ENCODE measurements at regions not wholly inside any gene's neighbourhood (a gene's known extent, or its start where the extent isn't known, plus 50 kb on each side); places are given as distances from the start of the nearest gene placed in this dataset.

DNA sequence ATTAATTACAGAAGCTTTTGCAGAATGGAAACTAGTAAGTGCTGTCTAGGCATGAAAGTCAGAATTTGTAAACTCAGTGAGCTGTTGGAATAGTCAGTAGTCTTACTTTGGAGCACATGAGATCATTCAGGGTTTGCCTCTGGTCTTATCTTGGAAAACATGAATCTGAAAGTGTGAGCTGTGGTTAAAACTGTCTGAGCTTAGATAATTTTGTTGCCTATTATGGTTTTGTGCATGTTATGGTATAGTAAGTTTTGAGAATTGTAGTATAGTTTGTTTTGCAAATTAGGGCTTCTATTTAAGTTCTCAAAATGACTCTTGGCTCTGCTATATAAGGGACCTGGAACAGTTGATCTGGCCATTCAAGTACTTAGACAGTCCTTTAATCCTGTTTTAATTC lies 53.7 kb upstream of the TRPC4 start:
- TF ChIP-seq CTCF (conservative IDR thresholded peaks at IDR 0.05; ENCODE audit: low read depth), result no peak
- no peak overlapping the region for H3K27ac ChIP-seq
- CTCF ChIA-PET, result no interaction called here
- POLR2A ChIA-PET (ENCODE audit: low non-redundant PET), result no interaction called here
- DNase-seq (ENCODE audit: low spot score), result no peak

DNA sequence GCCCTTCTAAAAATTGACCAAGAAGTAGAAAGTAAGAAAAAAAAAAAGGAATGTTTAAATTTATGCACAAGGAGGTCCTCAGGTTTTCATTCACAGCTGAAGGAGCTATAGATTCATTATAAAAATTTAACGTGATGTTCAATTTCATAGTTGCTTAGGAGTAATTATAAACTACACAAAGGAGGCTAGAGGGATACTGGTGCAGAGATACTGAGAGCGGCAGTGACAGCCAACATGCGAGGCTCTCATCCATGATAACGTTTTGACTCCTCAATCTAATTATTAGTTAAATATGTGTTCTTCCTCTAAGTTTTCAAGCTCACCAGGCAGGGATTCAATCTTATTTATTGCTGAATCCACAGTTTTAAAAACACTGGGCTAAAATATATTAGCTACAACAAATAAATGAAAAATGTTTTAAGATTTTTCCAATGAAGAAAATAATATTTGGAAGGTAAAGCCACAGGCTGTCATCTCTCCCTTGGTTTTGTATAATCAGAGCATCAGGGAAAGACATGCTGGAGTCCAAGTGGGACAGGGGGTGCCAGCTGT lies 49.8 kb upstream of the TRPC4 start:
- TF ChIP-seq CTCF (conservative IDR thresholded peaks at IDR 0.05; ENCODE audit: low read depth), result no peak
- CTCF ChIA-PET, result interaction anchor here (0.7 kb wide), 2 partner anchors 385 to 1234 kb away, joined by 4 to 5 read pairs; no protein-coding TSS in a partner anchor
- DNase-seq (ENCODE audit: low spot score), result no peak
- POLR2A ChIA-PET (ENCODE audit: low non-redundant PET), result no interaction called here
- H3K27ac ChIP-seq, result no peak overlapping the region
